K562 (cell line): ENCODE measurements at regions not wholly inside any gene's neighbourhood (a gene's known extent, or its start where the extent isn't known, plus 50 kb on each side); places are given as distances from the start of the nearest gene placed in this dataset.

Experiments
- CTCFL ChIP-seq: IDR thresholded peaks from 2 replicates; pipeline ENCODE4 v1.6.1; 2011; ENCODE audit warnings: borderline replicate concordance, low read depth, mild to moderate bottlenecking, moderate library complexity, low read length; ENCODE audit not compliant: insufficient read depth, poor library complexity, severe bottlenecking
- PURB ChIP-seq: sonication (generic); formaldehyde crosslinking; IDR thresholded peaks from 2 replicates; pipeline ENCODE4 v1.9.0; 2021; ENCODE audit warnings: low read depth, mild to moderate bottlenecking, missing genetic modification reagents
- TAF15 ChIP-seq: fragments of 200-400 bp; formaldehyde crosslinking; IDR thresholded peaks from 2 replicates; pipeline ENCODE4 v1.6.1; 2017; ENCODE audit warnings: mild to moderate bottlenecking, low read depth, low read length, moderate library complexity
- ZBTB11 ChIP-seq, 3 experiments: fragments of 200-800 bp in 1 of 3; fragments of 250-450 bp in 1 of 3; fragments of 450-650 bp in 1 of 3; sonication (Bioruptor Pico) in 1 of 3; sonication (Bioruptor generic) in 1 of 3; formaldehyde crosslinking in 1 of 3; IDR thresholded peaks; 2 replicates each; pipeline versions ENCODE4 v1.6.1 to v1.8.0; 2016 to 2022; ENCODE audit warnings: mild to moderate bottlenecking in 2 of 3, missing genetic modification characterization in 2 of 3, missing compliant biosample characterization in 1 of 3, moderate library complexity in 1 of 3
- ZC3H11A ChIP-seq: IDR thresholded peaks from 2 replicates; pipeline ENCODE4 v1.6.1; 2012; ENCODE audit warnings: low read depth, low read length, improper control_type of control experiment

GRCh38 chr5:54912021-54912420, 73.4 kb downstream of the ESM1 start (continued):
- TF ChIP-seq CTCFL (no peak), ZC3H11A (no peak), ZBTB11 (CRISPR knock-in tag; IDR thresholded peaks at IDR 0.05) (no peak), TAF15 (no peak), PURB (CRISPR knock-in tag) (no peak)
